ENCODE measurements at regions not wholly inside any gene's neighbourhood (a gene's known extent, or its start where the extent isn't known, plus 50 kb on each side); places are given as distances from the start of the nearest gene placed in this dataset.

- TF ChIP-seq POLR2AphosphoS5 (IDR thresholded peaks at IDR 0.05; ENCODE audit: low read depth, low read length) = no peak
- no peak for TF ChIP-seq REST (IDR thresholded peaks at IDR 0.05; ENCODE audit: insufficient read depth in 1 of 2, low read depth in 2 of 2, low read length in 2 of 2)
- no peak for TF ChIP-seq TAF1 (IDR thresholded peaks at IDR 0.05; ENCODE audit: borderline replicate concordance, insufficient read depth, low read length)
Observed at GRCh38 chr12:116416166-116416565, 138.7 kb upstream of the MED13L start.

All from PFSK-1 (cell line).